GM23248 (cell line): ENCODE measurements at regions not wholly inside any gene's neighbourhood (a gene's known extent, or its start where the extent isn't known, plus 50 kb on each side); places are given as distances from the start of the nearest gene placed in this dataset.

Experiments
- EZH2 ChIP-seq: fragments of 200-600 bp; sonication (generic); IDR thresholded peaks from 2 replicates; pipeline ENCODE4 v1.6.1; 2018; ENCODE audit warnings: antibody characterized with exemption, mild to moderate bottlenecking; ENCODE audit not compliant: insufficient read depth, poor library complexity, severe bottlenecking
- EZH2phosphoT487 ChIP-seq: fragments of 200-600 bp; sonication (generic); IDR thresholded peaks from 2 replicates; pipeline ENCODE4 v1.6.1; 2018; ENCODE audit warnings: antibody characterized with exemption, moderate library complexity, mild to moderate bottlenecking, low read depth; ENCODE audit not compliant: insufficient read depth

DNA sequence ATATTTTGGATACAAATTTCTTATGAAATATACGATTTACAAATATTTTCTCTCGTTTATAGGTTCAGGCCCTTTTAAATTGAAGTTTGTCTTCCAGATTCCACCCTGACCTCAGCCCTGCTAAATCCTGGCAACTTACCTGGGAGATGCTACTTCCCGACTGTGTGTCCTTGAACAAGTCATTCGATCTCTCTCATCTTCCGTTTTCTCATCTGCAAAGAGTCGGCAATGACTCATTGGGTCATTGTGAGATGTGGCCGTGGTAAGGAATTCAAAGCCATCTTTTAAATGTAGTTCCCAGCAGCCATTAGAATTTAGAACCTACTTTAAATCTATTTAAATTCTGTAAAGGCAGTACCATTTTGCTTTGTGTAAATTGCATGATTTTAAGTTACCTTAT lies 72.5 kb downstream of the LHX2 start:
- TF ChIP-seq EZH2 (no peak), EZH2phosphoT487 (no peak)
